ENCODE measurements at regions not wholly inside any gene's neighbourhood (a gene's known extent, or its start where the extent isn't known, plus 50 kb on each side); places are given as distances from the start of the nearest gene placed in this dataset.

DNA sequence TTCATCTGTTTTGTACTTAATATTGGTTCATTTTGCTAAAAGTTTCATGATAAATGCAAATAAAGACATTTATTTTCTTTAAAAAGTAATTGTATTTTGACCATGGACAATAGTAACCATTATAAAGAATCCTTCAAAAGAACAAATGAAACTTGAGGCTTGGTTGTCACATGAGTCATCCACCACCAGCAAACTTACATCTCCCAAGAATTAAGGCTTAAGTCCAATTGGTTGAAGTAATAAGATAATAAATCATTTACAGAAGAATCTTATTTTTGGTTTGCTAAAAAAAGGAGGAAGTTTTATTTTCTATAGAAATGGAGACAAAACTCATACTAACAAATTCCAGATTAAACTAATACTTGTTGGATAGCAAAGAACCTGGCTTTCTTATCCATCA, 84.8 kb upstream of the KITLG start:
- DNase-seq: no peak

DNA sequence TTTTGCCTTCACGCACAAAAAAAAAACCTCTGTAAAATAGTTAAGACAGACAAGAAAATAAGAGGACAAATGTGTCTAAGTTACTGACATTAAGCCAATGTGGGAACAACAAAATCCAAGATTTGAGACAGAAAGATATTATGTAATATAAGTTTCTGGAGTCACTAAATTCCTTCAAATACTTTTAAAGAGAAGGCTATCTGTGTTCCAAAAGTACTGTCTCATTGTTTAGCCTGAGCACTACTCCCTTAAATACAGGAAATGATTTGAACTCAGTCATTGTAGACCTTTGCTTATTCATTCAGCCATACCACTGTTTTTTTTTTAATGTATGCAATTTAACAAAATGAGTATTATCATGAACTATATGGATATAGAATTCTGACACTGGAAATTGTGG, 82.7 kb upstream of the KITLG start:
- no peak for DNase-seq

DNA sequence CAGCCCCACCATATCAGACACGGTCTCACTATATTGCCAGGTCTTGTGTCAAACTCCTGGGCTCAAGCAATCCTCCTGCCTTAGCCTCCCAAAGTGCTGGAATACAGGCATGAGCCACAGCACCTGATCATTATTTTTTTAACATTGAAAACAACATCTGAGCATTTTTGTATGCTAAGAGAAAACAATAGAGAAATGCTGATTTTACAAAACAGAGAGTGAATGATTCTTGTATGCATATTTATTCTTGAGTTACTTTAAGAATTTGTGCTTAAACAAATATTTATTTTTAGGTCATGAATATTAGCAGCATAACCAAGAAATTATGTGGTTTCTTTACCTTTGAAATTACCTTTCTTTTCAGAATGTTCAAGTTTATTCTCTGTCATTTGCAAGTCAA, 81.8 kb upstream of the KITLG start:
- no peak for DNase-seq

DNA sequence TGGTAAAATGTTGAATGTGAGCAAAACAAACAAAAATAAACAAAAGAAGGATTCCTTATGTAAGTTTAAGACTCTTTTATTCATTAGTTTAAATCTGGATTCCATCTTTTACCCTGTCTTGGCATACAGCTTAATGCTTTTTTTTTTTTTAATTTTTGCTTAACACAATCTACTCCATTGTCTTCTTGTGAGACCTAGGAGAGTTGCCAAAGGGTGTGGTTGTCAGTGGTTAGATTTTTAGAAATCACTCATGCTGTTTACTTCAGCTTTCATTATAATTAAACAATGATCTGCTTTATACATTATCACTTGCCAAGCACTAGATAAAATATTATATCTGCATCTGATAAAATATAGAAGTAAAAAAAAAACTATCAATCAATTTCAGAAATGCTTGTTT, 77.7 kb upstream of the KITLG start:
- DNase-seq: no peak

DNA sequence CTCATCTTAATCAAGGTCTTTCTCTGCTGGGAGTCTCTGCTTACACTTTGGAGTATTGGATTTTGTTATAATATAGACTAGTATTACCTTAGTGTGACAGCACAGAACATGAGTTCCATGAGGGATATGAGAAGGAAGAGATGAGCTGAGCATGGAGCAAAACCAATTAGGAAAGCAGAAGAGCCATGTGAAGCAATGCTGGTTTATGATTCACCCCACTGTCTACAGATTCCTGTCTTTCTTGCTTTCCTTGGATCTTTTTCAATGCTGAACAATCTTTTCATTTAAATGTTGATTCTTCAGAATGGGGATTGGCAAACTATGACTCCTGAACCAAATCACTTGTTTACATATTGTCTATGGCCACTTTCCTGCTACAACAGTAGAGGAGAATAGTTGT, 70.4 kb upstream of the KITLG start:
- DNase-seq: no peak

DNA sequence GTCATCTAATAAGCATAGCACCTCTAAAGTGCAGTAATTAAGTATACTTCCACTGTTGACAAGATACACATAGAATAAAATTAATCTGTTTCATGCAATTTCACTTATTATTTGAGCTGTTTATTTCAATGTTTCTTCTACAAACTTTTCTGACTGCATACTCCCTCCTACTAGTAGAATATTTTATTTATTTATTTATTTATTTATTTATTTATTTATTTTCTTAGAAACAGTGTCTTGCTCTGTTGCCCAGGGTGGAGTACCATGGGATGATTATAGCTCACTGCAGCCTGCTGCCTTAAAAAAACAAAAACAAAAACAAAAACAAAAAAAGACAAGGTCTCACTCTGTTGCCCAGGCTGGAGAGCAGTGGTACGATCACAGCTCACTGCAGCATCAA, 68.4 kb upstream of the KITLG start:
- no peak for DNase-seq

DNA sequence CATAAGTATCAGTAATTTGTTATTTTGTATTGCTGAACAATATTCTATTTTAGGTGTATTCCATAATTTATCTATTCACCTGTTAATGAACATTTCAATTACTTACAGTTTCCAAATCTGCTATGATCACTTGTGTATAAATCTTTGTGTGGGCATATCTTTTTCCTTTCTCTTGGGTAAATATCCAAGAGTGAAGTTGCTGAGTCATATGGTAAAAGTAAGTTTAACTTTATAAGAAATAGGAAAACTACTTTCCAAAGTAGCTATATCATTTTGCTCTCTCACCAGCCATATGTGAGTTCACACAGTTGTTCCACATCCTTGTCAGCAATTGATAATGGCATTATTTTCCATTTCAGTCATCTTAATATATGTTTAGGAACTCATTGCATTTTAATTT, 66.6 kb upstream of the KITLG start:
- no peak for DNase-seq

DNA sequence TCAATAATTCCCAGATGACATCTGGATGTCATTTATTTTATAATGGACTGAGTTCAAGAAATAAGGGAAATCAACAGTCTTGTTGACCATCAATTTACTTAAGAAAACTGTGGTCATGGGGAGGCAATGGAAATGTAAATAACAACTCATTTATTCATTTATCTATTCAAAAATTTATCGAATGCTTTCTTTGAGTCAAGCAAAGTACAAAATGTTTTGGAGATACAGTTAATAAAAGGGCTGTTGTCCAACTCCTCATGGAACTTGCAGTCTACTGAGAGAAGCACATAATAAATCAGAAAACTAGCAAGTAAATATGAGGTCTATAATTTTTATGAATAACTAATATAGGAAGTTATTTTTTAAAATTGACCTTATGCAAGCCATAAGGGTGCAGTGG, 65.5 kb upstream of the KITLG start:
- DNase-seq: no peak

DNA sequence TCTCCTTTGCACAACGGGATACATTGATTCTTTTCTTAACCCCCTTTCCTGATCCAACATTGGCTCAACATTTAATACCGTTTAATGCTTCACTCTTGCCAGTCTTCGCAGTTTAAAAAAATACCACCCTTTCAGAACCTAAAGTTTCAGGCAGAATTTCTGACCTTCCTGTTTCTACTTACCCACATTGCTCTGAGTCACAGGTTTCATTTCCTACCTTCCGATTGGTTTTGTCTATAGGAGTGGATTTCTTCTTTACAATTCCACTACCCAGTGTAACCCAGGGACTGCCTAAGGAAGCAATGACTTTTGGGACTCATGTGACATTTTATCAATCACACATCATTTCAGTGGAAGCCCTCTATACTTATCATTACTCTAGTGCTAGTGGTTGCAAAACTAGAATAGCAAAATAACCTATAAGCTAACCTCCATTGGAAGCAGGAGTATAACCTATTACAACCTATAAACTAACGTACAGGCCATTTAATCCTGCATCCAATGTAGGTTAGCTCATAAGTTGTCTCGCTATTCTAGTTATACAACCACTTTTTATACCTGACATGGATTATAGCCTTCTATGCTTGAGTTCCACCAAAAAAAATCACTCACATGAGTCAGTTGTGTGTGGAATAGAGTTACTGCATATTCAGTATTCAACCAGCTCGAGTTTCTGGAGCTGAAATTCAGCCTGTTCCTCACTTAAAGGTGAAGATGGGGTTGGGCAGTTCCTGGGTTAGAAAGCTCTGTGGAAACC, 64.9 kb upstream of the KITLG start:
- no peak for DNase-seq

DNA sequence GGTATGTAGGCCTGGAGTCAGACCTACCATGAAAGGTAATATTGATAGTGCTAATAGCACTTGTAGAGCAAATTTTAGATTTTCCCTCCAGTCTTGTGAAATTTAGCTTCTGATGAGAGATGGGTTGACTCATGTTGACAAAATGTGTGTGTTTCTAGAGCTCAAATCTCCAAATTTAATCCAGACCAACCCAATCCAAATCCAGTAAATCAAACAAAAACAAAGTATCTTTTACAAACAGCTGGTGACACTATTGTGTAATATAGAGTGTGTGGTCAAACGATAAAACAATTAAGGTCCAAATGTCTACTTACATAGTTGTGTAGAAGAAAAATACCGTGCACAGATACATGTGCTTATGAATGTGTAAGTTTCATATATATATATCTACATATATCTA, 63.4 kb upstream of the KITLG start:
- DNase-seq: no peak

DNA sequence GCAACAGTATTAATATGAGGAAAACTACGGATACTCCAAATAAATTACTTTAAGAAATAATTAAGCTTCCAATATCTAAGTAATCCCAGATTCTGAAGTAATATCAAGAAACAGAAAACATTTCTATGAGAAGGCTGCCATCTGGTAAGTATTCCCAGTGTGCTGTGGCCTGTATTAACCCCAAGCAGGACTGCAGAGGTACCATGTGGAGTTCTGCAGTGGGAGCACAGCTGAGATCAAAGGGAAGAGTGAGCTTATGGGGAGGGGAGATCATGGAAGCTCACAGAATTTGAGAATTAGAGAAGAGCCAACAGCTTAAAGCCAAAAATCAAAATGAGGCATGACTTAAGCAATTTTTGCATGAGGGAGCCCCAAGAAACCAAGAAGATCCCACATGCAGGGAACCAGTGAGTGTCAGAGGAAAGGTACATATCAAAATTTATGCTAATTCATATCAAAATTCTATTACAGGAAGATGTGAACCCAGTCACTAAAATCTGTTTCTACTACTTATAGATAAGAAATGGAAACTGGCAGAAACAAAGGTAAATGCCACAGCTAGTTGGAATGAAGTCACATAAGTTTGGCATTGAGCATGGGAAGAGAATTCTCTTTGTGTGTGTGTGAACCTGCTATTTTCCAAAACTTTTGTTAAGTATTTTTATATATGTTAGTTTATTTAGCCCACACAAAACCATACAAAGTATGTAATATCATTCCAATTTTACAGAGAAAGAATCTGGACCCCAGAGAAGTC, 62.6 kb upstream of the KITLG start:
- DNase-seq: no peak

DNA sequence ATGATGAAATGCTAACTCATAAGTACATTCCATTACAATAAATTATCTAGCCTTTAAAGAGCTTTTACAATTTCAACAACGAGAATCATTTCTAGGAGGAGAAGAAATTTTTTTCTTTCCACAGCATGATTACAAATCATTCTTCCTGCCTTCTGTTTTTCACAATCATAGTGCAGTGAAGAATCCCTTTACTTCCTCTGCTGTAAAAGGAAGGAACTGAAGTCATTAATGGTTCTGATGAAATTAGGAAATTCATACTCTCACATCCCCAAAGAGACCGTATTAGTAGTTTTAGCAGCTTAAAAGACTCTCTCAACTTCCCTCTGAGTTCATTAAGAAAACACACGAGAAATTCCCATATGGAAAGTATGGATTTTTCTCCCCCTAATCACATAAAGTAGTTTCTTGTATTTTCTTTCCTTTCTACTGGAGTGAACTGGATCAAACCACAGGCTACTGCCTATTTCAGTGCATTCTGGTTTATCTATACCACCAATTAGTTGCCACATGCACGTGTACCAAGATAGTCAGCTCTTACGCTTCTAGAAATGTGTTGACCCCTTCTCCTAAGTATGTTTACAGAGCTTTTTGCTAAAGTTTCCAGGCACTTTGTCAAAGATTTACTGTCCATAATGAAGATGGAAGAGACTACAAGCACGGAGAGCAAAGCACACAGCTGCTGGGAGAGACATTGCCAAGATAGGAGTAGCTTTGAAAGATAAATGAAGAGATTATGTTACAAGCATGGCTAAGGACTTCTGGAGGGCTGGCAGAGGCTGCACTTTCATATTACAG, 58.9 kb upstream of the KITLG start:
- DNase-seq: no peak

DNA sequence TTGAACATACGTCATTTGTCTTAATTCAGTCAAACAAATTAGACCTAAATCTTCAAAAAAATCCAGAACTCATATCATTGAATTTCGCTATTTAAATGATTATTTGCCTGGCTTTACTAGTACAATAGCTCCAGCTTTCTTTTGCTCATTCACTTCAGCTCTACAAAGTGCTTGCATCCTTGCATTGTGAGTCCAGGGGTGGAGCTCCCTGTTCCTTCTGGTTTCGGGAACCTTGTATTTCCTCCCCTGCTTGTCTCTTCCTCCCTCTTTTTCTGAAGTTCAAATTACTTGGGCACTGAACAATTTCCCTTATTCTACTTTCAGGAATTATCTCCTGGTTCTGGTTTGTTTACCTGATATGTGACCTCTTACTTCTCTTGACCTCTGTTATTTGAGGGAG, 58.1 kb upstream of the KITLG start:
- DNase-seq: no peak

DNA sequence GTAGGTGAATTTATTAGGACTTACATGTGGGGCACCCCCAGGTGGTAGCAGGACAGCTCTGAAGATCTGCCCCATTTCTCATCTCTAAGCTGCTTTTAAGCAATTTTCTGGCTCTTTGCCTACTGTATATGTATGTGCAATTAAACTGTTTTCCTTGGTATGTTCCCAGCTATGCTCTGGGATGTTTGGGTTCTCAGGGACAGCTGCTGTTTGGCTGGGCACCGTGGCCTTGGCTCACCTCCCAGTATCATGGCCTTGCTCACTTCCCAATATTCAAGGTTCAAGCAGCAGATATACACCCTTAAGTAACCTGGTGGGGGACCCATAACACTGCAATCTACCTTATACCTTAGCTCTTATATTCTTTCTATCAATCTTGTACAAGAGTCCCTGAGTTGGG, 53.7 kb upstream of the KITLG start:
- no peak for DNase-seq

DNA sequence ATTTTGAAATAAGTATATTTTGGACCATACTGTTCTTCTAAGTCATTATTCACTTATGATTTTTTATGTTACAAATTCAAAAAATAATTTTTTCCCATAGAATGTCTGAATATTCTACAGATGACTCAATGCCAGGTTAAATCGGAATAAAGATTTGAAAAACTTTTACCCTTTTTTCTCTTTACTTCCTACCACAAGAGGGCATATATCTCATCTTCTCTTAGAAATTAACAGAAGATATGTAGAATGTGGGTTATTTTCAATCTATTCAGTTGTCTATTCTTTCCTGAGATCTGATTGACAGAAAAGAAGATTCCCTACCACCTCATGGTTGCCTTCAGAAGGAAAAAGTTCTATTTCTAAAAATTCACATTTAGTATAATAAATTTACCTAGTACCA, 53.0 kb upstream of the KITLG start:
- DNase-seq: no peak

DNA sequence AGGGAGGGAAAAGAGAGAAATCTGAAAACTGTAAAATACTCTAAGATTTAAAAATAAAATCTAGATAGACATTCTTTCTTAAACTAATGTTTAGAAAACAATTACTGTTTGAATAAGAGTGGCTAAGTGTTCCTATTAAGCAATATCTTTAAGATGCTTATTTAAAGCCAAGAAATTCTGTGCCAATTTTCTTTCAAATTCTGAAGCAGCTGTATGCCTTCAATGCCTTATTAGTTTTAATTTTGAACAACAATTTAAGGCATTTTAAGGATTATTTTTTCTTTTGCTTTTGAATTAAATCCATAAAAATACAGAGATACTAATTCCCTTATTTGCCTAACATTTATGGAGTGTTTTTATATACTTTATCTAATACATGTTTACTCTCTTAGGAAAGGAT, 50.3 kb upstream of the KITLG start:
- DNase-seq: no peak

Measured in stimulated activated CD4-positive, alpha-beta T cell treated with anti-CD3 and anti-CD28 coated beads, Interleukin-4, amount 100 ng/mL, for 24 hours (primary cell).